GM12878 (cell line): ENCODE measurements at regions not wholly inside any gene's neighbourhood (a gene's known extent, or its start where the extent isn't known, plus 50 kb on each side); places are given as distances from the start of the nearest gene placed in this dataset.

Source experiments
- ATAC-seq: fragments of 200-7000 bp; cut with Tn5 transposase; 3 replicates; pipeline ENCODE4 v1.9.1; 2020; ENCODE audit warnings: mild to moderate bottlenecking, moderate library complexity
- BruUV-seq: library from RNA; stranded (reverse); fragments of 400-500 nt; replicated peaks from 2 replicates; lab custom pipeline; 2021; lab: Mats Ljungman, UMichigan
- CTCF ChIA-PET: fragments of 300-600 bp; sonication (Branson Sonifier 250); formaldehyde crosslinking; extraction: SDS; loops from one replicate; lab custom pipeline; 2021; ENCODE audit warnings: inconsistent platforms; lab: Yijun Ruan, JAX
- POLR2A ChIA-PET: fragments of 350-600 bp; formaldehyde crosslinking; extraction: SDS; loops from one replicate; lab custom pipeline; 2021; ENCODE audit warnings: inconsistent platforms; lab: Charles Lee
- RAD21 ChIA-PET: fragments of 300-600 bp; sonication (Branson Sonifier 250); formaldehyde crosslinking; loops from one replicate; lab custom pipeline; 2023; ENCODE audit warnings: antibody characterized with exemption; ENCODE audit not compliant: unreplicated experiment; lab: Charles Lee
- SMC1A ChIA-PET: fragments of 300-600 bp; sonication (Branson Sonifier 250); formaldehyde crosslinking; loops from one replicate; lab custom pipeline; 2023; ENCODE audit not compliant: unreplicated experiment, uncharacterized antibody; lab: Charles Lee
- DNase-seq: peaks from one replicate; pipeline ENCODE4 v3.0.0-alpha.2; 2011; ENCODE audit warnings: low read depth, low spot score
- FAIRE-seq: peaks from 3 replicates; lab custom pipeline; 2011; peaks lifted over from hg19 to GRCh38; lab: Jason Lieb, UNC
- H2AFZ ChIP-seq: 2 replicates; pipeline ENCODE4 v1.6.0; 2011; ENCODE audit warnings: low read depth, low read length, control low read depth; ENCODE audit not compliant: control insufficient read depth
- H3K27ac ChIP-seq: 2 replicates; pipeline ENCODE4 v1.5.1; 2011; ENCODE audit warnings: control low read depth; ENCODE audit not compliant: control insufficient read depth, insufficient read depth
- H3K27me3 ChIP-seq, 2 experiments: replicated peaks in 1 of 2; 2 replicates each; pipeline versions ENCODE4 v1.6.0 to v1.6.1; 2011; ENCODE audit warnings: low read length in 1 of 2; ENCODE audit not compliant: control insufficient read depth in 2 of 2, insufficient read depth in 2 of 2
- H3K36me3 ChIP-seq, 2 experiments: 2 replicates each; pipeline ENCODE4 v1.5.1; 2011; ENCODE audit warnings: low read length in 1 of 2; ENCODE audit not compliant: control insufficient read depth in 2 of 2, insufficient read depth in 2 of 2
- H3K4me1 ChIP-seq: 2 replicates; pipeline ENCODE4 v1.6.1; 2011; ENCODE audit warnings: mild to moderate bottlenecking, low read length, moderate library complexity, mixed read lengths; ENCODE audit not compliant: control insufficient read depth, insufficient read depth
- H3K4me2 ChIP-seq: 2 replicates; pipeline ENCODE4 v1.6.0; 2011; ENCODE audit warnings: control low read depth; ENCODE audit not compliant: control insufficient read depth, insufficient read depth
- H3K4me3 ChIP-seq: fragments of 200-600 bp; sonication (generic); 2 replicates; pipeline ENCODE4 v1.5.1; 2016
- H3K79me2 ChIP-seq: 2 replicates; pipeline ENCODE4 v1.6.0; 2011; ENCODE audit warnings: low read length; ENCODE audit not compliant: control insufficient read depth, insufficient read depth
- H3K9ac ChIP-seq: 2 replicates; pipeline ENCODE4 v1.8.0; 2011; ENCODE audit warnings: low read length, control low read depth, mixed read lengths; ENCODE audit not compliant: control insufficient read depth, insufficient read depth
- H3K9me3 ChIP-seq: replicated peaks from 3 replicates; pipeline ENCODE4 v1.5.1; 2011; ENCODE audit warnings: mild to moderate bottlenecking, low read length; ENCODE audit not compliant: control insufficient read depth, insufficient read depth
- H4K20me1 ChIP-seq: 2 replicates; pipeline ENCODE4 v1.6.0; 2011; ENCODE audit not compliant: control insufficient read depth, insufficient read depth
- ELK1 ChIP-seq: IDR thresholded peaks from 2 replicates; pipeline ENCODE4 v1.6.1; 2012; ENCODE audit warnings: low read depth, low read length, improper control_type of control experiment
- NKRF ChIP-seq: fragments of 450-650 bp; conservative IDR thresholded peaks from 2 replicates; pipeline ENCODE4 v1.6.1; 2017; ENCODE audit warnings: mild to moderate bottlenecking, moderate library complexity
- STAT3 ChIP-seq: IDR thresholded peaks from 2 replicates; pipeline ENCODE4 v1.6.1; 2011; ENCODE audit warnings: low read depth, low read length, improper control_type of control experiment
- WGBS: methylation state at CpG from one replicate; pipeline ENCODE4 v1.1.6; 2016; ENCODE audit warnings: low lambda C conversion rate; ENCODE audit not compliant: insufficient replicate concordance, insufficient coverage; ENCODE audit errors: missing lambda C conversion rate; 5-methylcytosine and 5-hydroxymethylcytosine counted together
- in situ Hi-C: fragments of 300-500 bp; cut with MboI; formaldehyde crosslinking; loops from 9 replicates; pipeline ENCODE4 v1.14.3; 2018; ENCODE audit warnings: mixed read lengths
- intact Hi-C: fragments of 100-400 bp; cut with micrococcal nuclease; formaldehyde crosslinking; loops from one replicate; pipeline ENCODE4 v1.14.2; 2022; ENCODE audit not compliant: unreplicated experiment
- TF ChIP-seq, protein P1 (sequence below), 3 experiments: IDR thresholded peaks in 2 of 3; conservative IDR thresholded peaks in 1 of 3; 2 replicates each; pipeline ENCODE4 v1.5.1; 2011; ENCODE audit warnings: low read depth in 3 of 3, low read length in 3 of 3, mild to moderate bottlenecking in 3 of 3, control low read depth in 2 of 3, moderate library complexity in 2 of 3, inconsistent platforms in 1 of 3, mixed read lengths in 1 of 3; ENCODE audit not compliant: control insufficient read depth in 2 of 3, insufficient read depth in 1 of 3; ENCODE audit errors: extremely low read depth in 1 of 3

GRCh38 chr4:134867027-134867426 is 665.4 kb upstream of the PABPC4L start (continued):
- TF ChIP-seq ELK1 (no peak), NKRF (no peak)

DNA sequence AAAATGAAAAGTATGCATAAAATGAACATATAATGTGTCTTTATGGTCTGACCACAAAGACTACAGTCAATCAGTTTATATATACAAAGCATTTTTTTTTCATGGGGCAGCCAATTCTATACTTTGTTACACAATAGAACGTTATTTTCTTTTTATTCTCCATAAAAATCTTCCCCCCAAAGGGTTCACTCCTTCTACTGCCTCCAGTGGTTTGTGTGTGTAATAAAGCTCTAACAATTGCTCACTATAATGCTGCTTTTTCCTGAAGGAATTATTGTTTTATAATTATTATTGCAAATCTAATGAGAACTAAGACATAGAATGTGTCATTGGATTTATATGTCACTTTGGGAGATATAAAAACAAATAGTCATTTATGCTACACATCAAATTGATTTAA is 664.1 kb upstream of the PABPC4L start:
- Histone ChIP-seq H3K27ac (no peak overlapping the region), H3K79me2 (no peaks in the 10 kb centered on the region), H3K4me3 (no peak overlapping the region), H3K9ac (no peak overlapping the region), H3K36me3 (no peaks in the 10 kb centered on the region), H3K9me3 (no peaks in the 10 kb centered on the region), H2AFZ (no peak overlapping the region), H3K27me3 (no peaks in the 10 kb centered on the region), H4K20me1 (no peaks in the 10 kb centered on the region), H3K4me2 (no peak overlapping the region), H3K4me1 (no peaks in the 10 kb centered on the region)
- in situ Hi-C loops (no loop called here), intact Hi-C loops (no loop called here)
- ChIA-PET RAD21 (no interaction called here), POLR2A (no interaction called here), CTCF (interaction anchor here (0.6 kb wide), 1 partner anchor 14 kb away, joined by 3 read pairs; no protein-coding TSS in a partner anchor), SMC1A (no interaction called here)
- no peak for FAIRE-seq
- DNase-seq, result no peak
- ATAC-seq, result no peak
- no TSS peak for BruUV-seq
- WGBS, result 0% methylated on average over 1 of the region's 1 CpG
- no peak for TF ChIP-seq STAT3
- TF ChIP-seq, protein P1, sequence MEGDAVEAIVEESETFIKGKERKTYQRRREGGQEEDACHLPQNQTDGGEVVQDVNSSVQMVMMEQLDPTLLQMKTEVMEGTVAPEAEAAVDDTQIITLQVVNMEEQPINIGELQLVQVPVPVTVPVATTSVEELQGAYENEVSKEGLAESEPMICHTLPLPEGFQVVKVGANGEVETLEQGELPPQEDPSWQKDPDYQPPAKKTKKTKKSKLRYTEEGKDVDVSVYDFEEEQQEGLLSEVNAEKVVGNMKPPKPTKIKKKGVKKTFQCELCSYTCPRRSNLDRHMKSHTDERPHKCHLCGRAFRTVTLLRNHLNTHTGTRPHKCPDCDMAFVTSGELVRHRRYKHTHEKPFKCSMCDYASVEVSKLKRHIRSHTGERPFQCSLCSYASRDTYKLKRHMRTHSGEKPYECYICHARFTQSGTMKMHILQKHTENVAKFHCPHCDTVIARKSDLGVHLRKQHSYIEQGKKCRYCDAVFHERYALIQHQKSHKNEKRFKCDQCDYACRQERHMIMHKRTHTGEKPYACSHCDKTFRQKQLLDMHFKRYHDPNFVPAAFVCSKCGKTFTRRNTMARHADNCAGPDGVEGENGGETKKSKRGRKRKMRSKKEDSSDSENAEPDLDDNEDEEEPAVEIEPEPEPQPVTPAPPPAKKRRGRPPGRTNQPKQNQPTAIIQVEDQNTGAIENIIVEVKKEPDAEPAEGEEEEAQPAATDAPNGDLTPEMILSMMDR (IDR thresholded peaks at IDR 0.05 in 2 of 3, conservative IDR thresholded peaks at IDR 0.05 in 1 of 3; ENCODE audit: control insufficient read depth in 2 of 3, extremely low read depth in 1 of 3, insufficient read depth in 1 of 3, low read depth in 3 of 3, low read length in 3 of 3), result 0 out of 6 replicates have a peak, but pooled peaks of 1 of the 3 experiments have one; percentile 5
